HG03039 (cell line): ENCODE measurements at regions not wholly inside any gene's neighbourhood (a gene's known extent, or its start where the extent isn't known, plus 50 kb on each side); places are given as distances from the start of the nearest gene placed in this dataset.
A peak's percentile ranks its signal among the peaks of the same experiment; 100 is the strongest.
"Not testable (repeated sequence)": the region's sequence is repeated elsewhere in the genome, so short reads cannot be mapped to it uniquely, and the experiment has no call there.

Experiments used
- ATAC-seq: cut with Tn5 transposase; IDR thresholded peaks from one replicate; pipeline ENCODE4 v1.9.1; 2021; ENCODE audit warnings: mild to moderate bottlenecking, moderate library complexity; ENCODE audit not compliant: unreplicated experiment

DNA sequence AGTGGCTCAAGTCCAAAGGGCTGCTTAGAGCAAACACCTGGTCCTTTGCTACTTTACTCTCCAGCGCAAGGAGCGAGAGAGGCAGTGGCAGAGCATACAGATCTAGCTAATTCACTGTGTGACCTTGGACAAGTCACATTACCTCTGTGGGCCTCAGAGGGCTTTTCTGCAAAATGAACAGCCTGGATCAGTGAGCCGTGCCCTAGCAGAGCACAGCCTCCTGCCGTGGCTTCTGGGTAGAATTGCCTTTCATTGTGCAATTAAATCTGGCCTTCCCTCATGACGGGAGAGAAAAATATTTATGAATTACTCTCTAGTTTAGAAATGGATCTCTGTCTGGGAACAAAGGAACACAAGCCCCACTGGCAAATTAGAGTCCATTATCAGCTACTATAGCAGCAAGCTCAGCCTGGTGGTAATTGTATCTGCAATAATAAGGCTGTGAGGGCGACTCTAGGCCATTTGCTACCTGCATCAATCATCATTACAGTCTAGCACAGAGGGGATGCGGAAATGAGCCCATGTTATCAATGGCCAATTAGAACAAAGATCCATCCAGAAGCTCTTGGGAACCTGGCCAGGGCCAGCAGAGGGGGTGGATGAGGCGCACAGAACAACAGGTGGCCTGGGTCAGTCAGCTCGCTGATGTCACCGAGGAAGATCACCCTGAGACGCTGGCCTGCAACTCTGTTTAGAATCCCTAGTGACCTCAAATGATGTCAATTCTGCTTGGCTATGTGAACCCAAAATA lies 114.2 kb upstream of the LY86 start:
- ATAC-seq: no peak

GRCh38 chr6:6479785-6480184 lies 108.7 kb upstream of the LY86 start:
- no peak for ATAC-seq

DNA sequence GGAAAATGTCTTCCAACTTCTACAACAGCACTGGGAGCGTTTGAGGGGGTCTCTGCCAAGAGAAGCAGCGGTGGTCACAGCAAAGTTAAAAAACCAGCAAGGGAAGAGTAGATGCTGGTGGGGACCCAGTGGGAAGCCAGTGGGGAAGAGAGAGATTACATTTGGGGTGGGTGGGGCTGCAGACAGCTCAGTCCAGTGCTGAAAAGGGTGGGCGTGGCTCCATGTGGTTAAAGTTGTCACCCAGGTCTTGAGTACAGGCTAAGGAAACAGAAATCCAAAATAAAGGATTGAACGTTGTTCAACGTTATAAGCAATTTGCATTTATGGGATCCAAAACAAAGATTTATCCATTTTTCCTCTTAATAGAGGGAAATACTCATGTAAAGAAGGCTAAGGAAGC lies 106.3 kb upstream of the LY86 start:
- ATAC-seq: no peak

DNA sequence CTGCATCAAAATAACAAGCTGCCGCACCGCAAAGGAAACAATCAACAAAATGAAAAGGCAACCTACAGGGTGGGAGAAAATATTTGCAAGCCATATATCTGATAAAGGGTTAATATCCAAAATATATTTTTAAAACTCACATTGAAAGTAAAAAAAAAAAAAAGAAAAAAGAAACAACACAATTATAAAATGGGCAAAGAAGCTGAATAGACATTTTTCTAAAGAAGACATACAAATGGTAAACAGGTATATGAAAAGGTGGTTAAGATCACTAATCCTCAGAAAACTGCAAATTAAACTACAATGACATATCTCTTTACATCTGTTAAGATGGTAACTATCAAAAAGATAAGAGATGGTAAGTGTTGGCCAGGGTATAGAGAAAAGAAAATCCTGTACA lies 105.4 kb upstream of the LY86 start:
- ATAC-seq: no peak

GRCh38 chr6:6483733-6484132 lies 104.8 kb upstream of the LY86 start:
- ATAC-seq: no peak

DNA sequence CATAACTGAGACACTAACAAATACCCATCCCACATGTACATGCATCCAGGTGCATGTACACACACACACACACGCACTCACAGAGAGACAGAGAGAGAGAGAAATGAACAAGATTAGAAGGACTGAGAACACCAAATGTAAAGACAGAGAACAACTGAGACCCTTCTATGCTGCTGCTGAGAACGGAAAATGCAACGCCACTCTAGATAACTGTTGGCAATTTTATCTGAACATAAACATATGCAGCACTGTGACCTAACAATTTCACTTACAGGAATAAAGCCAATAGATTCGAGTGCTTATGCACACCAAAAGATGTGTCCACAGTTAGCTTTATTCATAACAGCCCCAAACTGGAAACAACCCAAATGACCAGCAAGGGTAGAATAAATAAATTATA lies 103.8 kb upstream of the LY86 start:
- ATAC-seq: no peak

DNA sequence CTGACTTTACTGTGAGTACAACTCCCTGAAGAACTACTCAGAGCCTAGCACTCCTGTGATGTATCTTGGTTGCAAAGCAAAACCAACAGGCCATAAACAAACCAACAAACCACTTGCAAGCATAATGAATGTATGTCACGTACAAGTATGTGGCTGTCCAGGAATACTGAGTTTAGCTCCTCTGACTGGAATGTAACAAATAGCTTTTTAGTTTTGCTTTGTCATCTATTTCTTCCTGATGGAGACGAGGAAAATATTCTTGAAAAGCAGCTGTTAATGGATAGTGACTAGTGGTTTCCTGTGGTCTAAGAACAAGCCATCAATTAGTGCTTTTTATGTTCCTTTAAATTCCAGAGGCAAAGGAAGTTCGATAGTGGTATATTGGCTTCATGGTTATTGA lies 101.9 kb upstream of the LY86 start:
- no peak for ATAC-seq

DNA sequence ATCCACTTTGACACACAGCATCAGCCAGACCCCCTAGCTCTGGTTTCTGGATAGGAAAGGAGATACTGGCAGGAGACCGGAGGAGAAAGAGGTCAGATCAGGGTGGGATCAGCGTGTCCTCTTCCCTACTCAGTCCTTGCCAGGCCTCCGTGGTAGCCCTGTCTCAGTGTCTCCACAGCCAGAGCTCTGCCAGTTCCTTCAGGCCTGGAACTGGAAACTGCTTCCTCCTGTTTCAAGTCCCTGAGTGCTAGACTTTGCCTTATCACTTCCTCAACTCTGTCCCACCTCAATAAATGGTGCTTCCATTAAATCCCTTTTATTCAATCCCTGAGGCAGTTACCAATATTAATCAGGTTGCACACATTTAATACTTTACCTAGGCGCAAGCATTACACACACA lies 96.8 kb upstream of the LY86 start:
- ATAC-seq: no peak

GRCh38 chr6:6492675-6493074 lies 95.8 kb upstream of the LY86 start:
- ATAC-seq: no peak

DNA sequence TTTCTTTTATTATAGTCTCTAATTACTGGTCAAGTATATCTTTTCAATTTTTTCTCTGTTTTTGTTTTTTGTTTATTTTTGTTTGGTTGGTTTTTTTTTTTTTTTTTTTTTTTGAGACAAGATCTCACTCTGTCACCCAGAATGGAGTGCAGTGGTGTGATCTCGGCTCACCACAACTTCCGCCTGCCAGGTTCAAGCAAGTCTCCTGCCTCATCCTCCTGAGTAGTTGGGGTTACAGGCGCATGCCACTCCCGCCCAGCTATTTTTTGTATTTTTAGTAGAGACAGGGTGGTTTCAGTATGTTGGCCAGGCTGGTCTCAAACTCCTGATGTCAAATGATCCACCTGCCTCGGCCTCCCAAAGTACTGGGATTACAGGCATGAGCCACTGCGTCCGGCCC lies 94.4 kb upstream of the LY86 start:
- ATAC-seq: not testable (repeated sequence)

DNA sequence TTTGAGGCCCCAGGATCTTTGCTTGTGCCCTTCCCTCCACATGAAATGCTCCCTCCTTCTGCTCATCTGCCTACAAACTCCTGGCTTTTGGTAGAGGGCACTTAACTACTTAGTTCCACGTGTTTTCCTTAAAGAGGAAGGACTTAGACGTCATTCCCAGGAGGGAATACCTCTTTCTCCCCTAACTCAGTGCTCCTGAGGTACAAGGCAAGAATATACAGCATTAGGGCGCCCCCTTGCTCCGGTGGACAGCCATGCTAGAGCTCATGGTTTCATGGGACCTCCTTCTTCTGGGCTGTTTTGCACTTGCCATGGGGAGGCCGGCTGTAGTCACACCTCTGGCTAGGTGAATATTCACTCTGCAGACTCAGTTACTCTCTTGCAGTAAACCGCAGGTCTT lies 93.8 kb upstream of the LY86 start:
- ATAC-seq: no peak

GRCh38 chr6:6495851-6496250 lies 92.7 kb upstream of the LY86 start:
- no peak for ATAC-seq

DNA sequence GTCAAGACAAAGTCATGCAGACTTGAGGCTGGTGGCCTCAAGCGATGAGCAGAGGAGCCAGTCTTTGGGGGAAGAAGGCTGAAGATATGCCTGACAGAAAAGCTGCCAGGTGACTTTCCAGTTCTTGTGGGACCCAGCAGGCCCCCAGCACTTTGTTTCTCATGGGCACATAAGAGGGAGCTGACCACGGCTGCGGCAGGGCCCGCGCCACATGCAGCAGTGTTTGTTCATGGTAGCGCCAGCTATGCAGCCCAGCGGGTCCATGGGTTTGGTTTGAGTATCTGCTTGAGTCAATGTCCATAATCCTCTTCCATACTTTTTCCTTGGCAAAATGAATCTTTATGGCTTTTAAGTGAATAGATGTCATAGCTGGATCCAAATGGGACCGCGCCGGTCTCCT lies 91.0 kb upstream of the LY86 start:
- no peak for ATAC-seq

- no peak for ATAC-seq
Measured at GRCh38 chr6:6497976-6498375, 90.5 kb upstream of the LY86 start.

DNA sequence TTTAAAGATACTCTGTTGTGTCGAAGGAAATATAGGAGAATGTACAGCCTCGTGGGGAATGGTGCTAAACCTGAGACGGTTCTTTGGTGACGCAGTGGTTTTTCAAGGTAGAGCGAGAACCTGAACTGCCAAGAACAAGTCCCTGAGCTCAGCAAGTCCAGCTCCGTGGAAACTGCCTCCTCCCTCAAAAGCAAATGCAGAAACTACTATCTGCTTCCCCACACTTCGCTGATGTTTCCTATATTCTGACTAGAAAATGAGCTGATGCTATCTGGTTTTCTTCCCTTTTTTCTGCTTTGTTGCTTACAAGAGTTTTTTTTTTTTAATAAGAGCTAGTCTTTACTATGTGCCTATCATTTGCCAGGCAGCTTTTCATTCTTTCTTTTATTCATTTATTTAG lies 85.3 kb upstream of the LY86 start:
- ATAC-seq: no peak

- ATAC-seq: no peak
Measured at GRCh38 chr6:6505111-6505510, 83.4 kb upstream of the LY86 start.

DNA sequence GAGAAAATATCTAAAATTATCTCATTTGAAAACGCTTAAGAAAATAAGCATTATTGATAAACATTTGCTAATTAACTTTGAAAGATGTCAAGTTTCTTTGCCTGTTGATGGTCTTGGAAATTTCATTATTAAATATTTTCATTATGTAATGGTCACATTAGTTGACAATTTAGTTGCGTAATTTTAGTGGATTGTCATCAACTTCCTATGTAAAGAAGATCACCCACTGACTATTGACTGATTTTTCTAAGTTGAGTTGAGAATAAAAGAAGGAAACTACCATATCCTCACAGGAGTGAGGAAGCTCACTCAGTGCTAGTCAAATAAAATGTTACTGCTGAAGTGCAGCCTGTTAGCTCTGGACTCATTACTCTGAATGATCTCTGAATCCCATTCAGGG lies 79.9 kb upstream of the LY86 start:
- no peak for ATAC-seq

DNA sequence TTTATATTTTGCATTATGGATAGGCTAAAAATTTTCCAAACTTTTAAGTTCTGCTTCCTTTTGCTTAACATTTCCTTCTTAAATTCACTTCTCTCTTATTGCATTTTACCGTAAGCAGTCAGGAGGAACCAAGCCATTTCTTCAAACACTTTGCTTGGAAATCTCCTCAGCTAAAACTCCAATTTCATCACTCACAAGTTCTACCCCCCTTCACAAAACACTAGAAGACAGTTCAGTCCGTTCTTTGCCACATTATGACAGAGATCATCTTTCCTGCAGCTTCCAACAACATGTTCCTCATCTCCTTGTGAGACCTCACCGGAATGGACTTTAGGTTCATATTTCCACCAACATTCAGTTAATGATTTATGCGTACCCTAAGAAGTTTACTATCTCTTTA lies 79.2 kb upstream of the LY86 start:
- no peak for ATAC-seq

DNA sequence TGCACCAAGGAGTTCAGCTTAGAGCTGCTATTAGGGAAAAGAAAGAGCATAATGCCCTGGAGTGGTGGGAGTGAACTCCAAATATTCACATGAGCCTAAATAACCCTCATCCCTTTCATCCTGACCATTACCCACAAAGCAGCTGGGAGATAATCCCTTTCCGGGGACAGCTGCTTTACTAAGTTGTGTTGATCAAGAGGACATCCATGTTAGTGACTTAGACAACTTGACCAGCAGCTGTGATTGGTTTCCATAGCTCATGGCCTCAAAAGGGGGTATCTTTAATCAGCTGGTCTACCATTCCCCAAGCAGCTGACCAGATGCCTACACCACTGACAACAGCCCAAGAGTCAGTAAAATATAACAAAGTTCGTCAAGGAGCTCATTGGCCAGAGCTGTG lies 75.8 kb upstream of the LY86 start:
- no peak for ATAC-seq

- ATAC-seq: peak; percentile 45
Measured at GRCh38 chr6:6515691-6516607, 72.6 kb upstream of the LY86 start.

DNA sequence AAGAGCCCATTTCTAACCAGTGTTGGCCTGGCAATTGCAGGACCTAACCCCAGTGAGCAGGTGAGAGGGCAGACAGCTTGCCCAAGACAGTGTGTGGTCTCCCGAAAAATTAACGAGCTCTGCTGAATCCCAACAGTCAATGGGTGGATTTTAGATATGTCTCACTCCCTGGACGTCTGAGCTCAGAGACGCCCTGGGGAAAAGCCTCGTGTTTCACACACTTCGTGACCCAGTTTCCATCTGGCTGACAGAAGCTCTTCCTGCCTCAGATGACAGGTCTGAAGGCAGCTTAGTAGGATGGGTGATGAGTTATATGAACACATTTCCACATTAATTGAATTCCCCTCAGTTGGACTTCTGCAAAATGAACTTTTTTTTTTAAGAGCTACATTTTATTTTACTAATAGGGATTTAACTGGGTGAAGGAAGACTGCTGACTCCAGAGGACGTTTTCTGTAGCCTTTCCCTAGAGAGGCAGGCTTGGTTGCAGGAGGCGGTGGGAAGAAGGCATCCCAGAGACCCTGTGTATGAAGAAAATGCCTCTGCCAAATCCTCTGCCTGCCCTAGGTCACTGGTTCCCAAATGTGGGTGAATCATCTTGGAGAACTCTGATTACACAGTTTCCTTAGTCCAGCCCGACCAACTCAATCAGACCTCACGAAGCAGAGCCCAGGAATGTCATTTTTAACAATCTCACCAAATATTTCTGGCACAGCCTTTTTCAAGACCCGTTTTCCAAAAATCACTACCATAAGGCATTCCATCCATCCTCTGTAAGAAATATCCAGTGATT lies 71.7 kb upstream of the LY86 start:
- ATAC-seq: no peak
